ENCODE measurements at regions not wholly inside any gene's neighbourhood (a gene's known extent, or its start where the extent isn't known, plus 50 kb on each side); places are given as distances from the start of the nearest gene placed in this dataset.
"Not testable (repeated sequence)": the region's sequence is repeated elsewhere in the genome, so short reads cannot be mapped to it uniquely, and the experiment has no call there.

GRCh38 chr1:58183286-58183685 lies 363.2 kb downstream of the OMA1 start:
- no peak for ATAC-seq

- ATAC-seq, result no peak
Observed at GRCh38 chr1:58180537-58180936, 366.0 kb downstream of the OMA1 start.

- ATAC-seq, result not testable (repeated sequence)
Observed at GRCh38 chr1:58169160-58169559, 377.4 kb downstream of the OMA1 start.

- ATAC-seq, result not testable (repeated sequence)
Observed at GRCh38 chr1:58167131-58167530, 379.4 kb downstream of the OMA1 start.

- no peak for ATAC-seq
Observed at GRCh38 chr1:58166417-58166816, 380.1 kb downstream of the OMA1 start.

- ATAC-seq, result peak in 1 of 2 donors; percentile 17
Observed at GRCh38 chr1:58165073-58165472, 381.5 kb downstream of the OMA1 start.

GRCh38 chr1:58162952-58163550 lies 383.5 kb downstream of the OMA1 start:
- ATAC-seq, result no peak

- no peak for ATAC-seq
Observed at GRCh38 chr1:58159434-58159830, 387.1 kb downstream of the OMA1 start.

GRCh38 chr1:58158506-58159433 lies 387.8 kb downstream of the OMA1 start:
- no peak for ATAC-seq

- no peak for ATAC-seq
Observed at GRCh38 chr1:58158016-58158415, 388.5 kb downstream of the OMA1 start.

- ATAC-seq, result no peak
Observed at GRCh38 chr1:58157256-58157655, 389.3 kb downstream of the OMA1 start.

GRCh38 chr1:58156831-58157230 lies 389.7 kb downstream of the OMA1 start:
- no peak for ATAC-seq

GRCh38 chr1:58156124-58156468 lies 390.4 kb downstream of the OMA1 start:
- ATAC-seq, result no peak

- no peak for ATAC-seq
Observed at GRCh38 chr1:58155418-58156123, 391.0 kb downstream of the OMA1 start.

GRCh38 chr1:58154256-58154655 lies 392.3 kb downstream of the OMA1 start:
- ATAC-seq, result no peak

- no peak for ATAC-seq
Observed at GRCh38 chr1:58152697-58153096, 393.8 kb downstream of the OMA1 start.

GRCh38 chr1:58149271-58149812 lies 397.2 kb downstream of the OMA1 start:
- no peak for ATAC-seq

- no peak for ATAC-seq
Observed at GRCh38 chr1:58144698-58145270, 401.7 kb downstream of the OMA1 start.

GRCh38 chr1:58143972-58144697 lies 402.4 kb downstream of the OMA1 start:
- ATAC-seq, result no peak

GRCh38 chr1:58136387-58136786 lies 410.1 kb downstream of the OMA1 start:
- ATAC-seq, result no peak

- ATAC-seq, result no peak
Observed at GRCh38 chr1:58135821-58136321, 410.7 kb downstream of the OMA1 start.

- no peak for ATAC-seq
Observed at GRCh38 chr1:58133562-58133961, 413.0 kb downstream of the OMA1 start.
